PC-9 (cell line): ENCODE measurements at regions not wholly inside any gene's neighbourhood (a gene's known extent, or its start where the extent isn't known, plus 50 kb on each side); places are given as distances from the start of the nearest gene placed in this dataset.

ENCODE experiments used
- BruUV-seq: library from RNA; stranded (reverse); fragments of 400-500 nt; replicated peaks from 2 replicates; lab custom pipeline; 2021; lab: Mats Ljungman, UMichigan
- CTCF ChIA-PET: fragments of 300-600 bp; sonication (Branson Sonifier 250); formaldehyde crosslinking; loops from one replicate; lab custom pipeline; 2022; ENCODE audit warnings: antibody characterized with exemption; lab: Charles Lee
- POLR2A ChIA-PET: fragments of 300-600 bp; sonication (Branson Sonifier 250); formaldehyde crosslinking; loops from one replicate; lab custom pipeline; 2022; ENCODE audit warnings: antibody characterized with exemption; ENCODE audit not compliant: unreplicated experiment; lab: Charles Lee
- DNase-seq, 2 experiments: peaks; one replicate each; pipeline versions ENCODE4 v3.0.0 to v3.0.0-alpha.2; 2015 to 2022; ENCODE audit warnings: mixed read lengths in 1 of 2
- H2AFZ ChIP-seq: fragments of 200-600 bp; sonication (generic); 2 replicates; pipeline ENCODE4 v1.8.1; 2017; ENCODE audit warnings: antibody characterized with exemption
- H3F3A ChIP-seq: fragments of 200-600 bp; sonication (generic); 2 replicates; pipeline ENCODE4 v1.8.1; 2017; ENCODE audit warnings: antibody characterized with exemption, mild to moderate bottlenecking, low read depth; ENCODE audit not compliant: insufficient read depth
- H3K27ac ChIP-seq: fragments of 200-600 bp; sonication (generic); 2 replicates; pipeline ENCODE4 v1.6.1; 2016; ENCODE audit warnings: mixed run types
- H3K27me3 ChIP-seq: fragments of 200-600 bp; sonication (generic); 2 replicates; pipeline ENCODE4 v1.6.1; 2016; ENCODE audit warnings: low read depth, mixed run types; ENCODE audit not compliant: insufficient read depth
- H3K36me3 ChIP-seq: fragments of 200-600 bp; sonication (generic); 2 replicates; pipeline ENCODE4 v1.6.1; 2016; ENCODE audit warnings: low read depth, mixed run types
- H3K4me1 ChIP-seq: fragments of 200-600 bp; sonication (generic); replicated peaks from 2 replicates; pipeline ENCODE4 v1.6.1; 2016; ENCODE audit warnings: mixed run types; ENCODE audit not compliant: insufficient read depth
- H3K4me2 ChIP-seq: fragments of 200-600 bp; sonication (generic); 2 replicates; pipeline ENCODE4 v1.6.1; 2017; ENCODE audit warnings: mixed run types
- H3K4me3 ChIP-seq: fragments of 200-600 bp; sonication (generic); 2 replicates; pipeline ENCODE4 v1.6.1; 2016; ENCODE audit warnings: mixed run types
- H3K79me2 ChIP-seq: fragments of 200-600 bp; sonication (generic); 2 replicates; pipeline ENCODE4 v1.6.1; 2017; ENCODE audit warnings: low read depth, mixed run types
- H3K9me2 ChIP-seq: fragments of 200-600 bp; sonication (generic); 2 replicates; pipeline ENCODE4 v1.8.1; 2017; ENCODE audit warnings: mild to moderate bottlenecking; ENCODE audit not compliant: insufficient read depth
- H3K9me3 ChIP-seq: fragments of 200-600 bp; sonication (generic); 2 replicates; pipeline ENCODE4 v1.8.1; 2016; ENCODE audit warnings: low read depth; ENCODE audit not compliant: insufficient read depth
- H4K20me1 ChIP-seq: fragments of 200-600 bp; sonication (generic); 2 replicates; pipeline ENCODE4 v1.8.1; 2017; ENCODE audit not compliant: insufficient read depth
- CTCF ChIP-seq: fragments of 200-600 bp; sonication (generic); conservative IDR thresholded peaks from 2 replicates; pipeline ENCODE4 v1.6.1; 2017; ENCODE audit warnings: mixed run types, antibody characterized with exemption, mild to moderate bottlenecking, moderate library complexity
- EZH2 ChIP-seq: fragments of 200-600 bp; sonication (generic); IDR thresholded peaks from 2 replicates; pipeline ENCODE4 v1.8.0; 2017; ENCODE audit warnings: antibody characterized with exemption, low read depth
- intact Hi-C: fragments of 100-400 bp; cut with micrococcal nuclease; formaldehyde crosslinking; loops from one replicate; pipeline ENCODE4 v1.10.0; 2022; ENCODE audit not compliant: unreplicated experiment

GRCh38 chr21:31573217-31573616 is 86.3 kb upstream of the SOD1 start:
- no TSS peak for BruUV-seq
- Histone ChIP-seq H3K4me1 (no peaks in the 10 kb centered on the region), H3K36me3 (no peaks in the 10 kb centered on the region), H3K9me2 (no peaks in the 10 kb centered on the region), H3K9me3 (no peaks in the 10 kb centered on the region), H3K27ac (no peak overlapping the region), H3K27me3 (no peaks in the 10 kb centered on the region), H3F3A (no peaks in the 10 kb centered on the region), H2AFZ (no peak overlapping the region), H4K20me1 (no peaks in the 10 kb centered on the region), H3K4me3 (no peak overlapping the region), H3K4me2 (no peak overlapping the region), H3K79me2 (no peaks in the 10 kb centered on the region)
- DNase-seq = no peak
- CTCF ChIA-PET = interaction anchor here (0.6 kb wide), 1 partner anchor 14 kb away, joined by 4 read pairs; no protein-coding TSS in a partner anchor
- no peak for TF ChIP-seq EZH2
- TF ChIP-seq CTCF = no peak
- intact Hi-C loops = no loop called here
- POLR2A ChIA-PET = interaction anchor here (0.6 kb wide), 1 partner anchor 320 kb away, joined by 3 read pairs; no protein-coding TSS in a partner anchor

- no peaks in the 10 kb centered on the region for H3K9me2 ChIP-seq
- no peaks in the 10 kb centered on the region for H3K4me1 ChIP-seq
- no peak overlapping the region for H3K27ac ChIP-seq
- DNase-seq = no peak
- TF ChIP-seq CTCF = no peak
- TF ChIP-seq EZH2 = no peak
- no peaks in the 10 kb centered on the region for H3F3A ChIP-seq
- no peak overlapping the region for H3K4me2 ChIP-seq
- no TSS peak for BruUV-seq
- no peaks in the 10 kb centered on the region for H4K20me1 ChIP-seq
- no peaks in the 10 kb centered on the region for H3K9me3 ChIP-seq
- no peak overlapping the region for H2AFZ ChIP-seq
- no peak overlapping the region for H3K4me3 ChIP-seq
- H3K79me2 ChIP-seq = no peaks in the 10 kb centered on the region
- no peaks in the 10 kb centered on the region for H3K27me3 ChIP-seq
- ChIA-PET POLR2A (no interaction called here), CTCF (no interaction called here)
- intact Hi-C loops = no loop called here
- no peaks in the 10 kb centered on the region for H3K36me3 ChIP-seq
These were observed 87.6 kb upstream of the SOD1 start for GRCh38 chr21:31571879-31572278.

GRCh38 chr21:31570824-31571566 is 88.5 kb upstream of the SOD1 start:
- Histone ChIP-seq H3K79me2 (no peaks in the 10 kb centered on the region), H3K36me3 (no peaks in the 10 kb centered on the region), H3K9me2 (no peaks in the 10 kb centered on the region), H3K4me1 (no peaks in the 10 kb centered on the region), H3K27ac (no peak overlapping the region), H3K4me2 (no peak overlapping the region), H3F3A (no peaks in the 10 kb centered on the region), H3K27me3 (no peaks in the 10 kb centered on the region), H2AFZ (no peak overlapping the region), H4K20me1 (no peaks in the 10 kb centered on the region), H3K9me3 (no peaks in the 10 kb centered on the region), H3K4me3 (no peak overlapping the region)
- ChIA-PET POLR2A (interaction anchor here (0.6 kb wide), 1 partner anchor 229 kb away, joined by 3 read pairs; no protein-coding TSS in a partner anchor), CTCF (no interaction called here)
- BruUV-seq = no TSS peak
- intact Hi-C loops = no loop called here
- TF ChIP-seq EZH2 = no peak
- DNase-seq = no peak
